ENCODE measurements at regions not wholly inside any gene's neighbourhood (a gene's known extent, or its start where the extent isn't known, plus 50 kb on each side); places are given as distances from the start of the nearest gene placed in this dataset.

DNA sequence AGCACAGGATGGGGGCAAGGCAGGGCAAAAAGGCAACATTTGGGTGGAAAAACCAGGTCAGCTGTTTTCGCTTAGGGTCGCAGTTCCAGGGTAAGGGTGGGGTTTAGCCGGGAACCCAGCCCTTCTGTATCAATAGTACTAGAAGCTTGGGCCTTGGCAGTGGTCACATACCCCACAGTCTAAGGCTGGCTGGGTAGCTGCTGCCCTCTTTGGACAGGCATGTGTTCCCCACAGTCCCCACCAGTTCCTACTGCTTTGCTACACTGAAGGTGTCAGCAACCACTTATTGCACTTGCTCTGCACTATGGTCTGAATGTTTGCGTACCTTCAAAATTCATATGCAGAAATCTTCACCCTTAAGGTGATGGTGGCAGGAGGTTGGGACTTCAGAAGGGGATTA, 349.8 kb downstream of the LTN1 start:
- DNase-seq (ENCODE audit: extremely low read depth, low read depth) = no peak
- no peak overlapping the region for H3K4me3 ChIP-seq (replicated peaks; ENCODE audit: low read depth, low read length)
- TF ChIP-seq, protein P1, sequence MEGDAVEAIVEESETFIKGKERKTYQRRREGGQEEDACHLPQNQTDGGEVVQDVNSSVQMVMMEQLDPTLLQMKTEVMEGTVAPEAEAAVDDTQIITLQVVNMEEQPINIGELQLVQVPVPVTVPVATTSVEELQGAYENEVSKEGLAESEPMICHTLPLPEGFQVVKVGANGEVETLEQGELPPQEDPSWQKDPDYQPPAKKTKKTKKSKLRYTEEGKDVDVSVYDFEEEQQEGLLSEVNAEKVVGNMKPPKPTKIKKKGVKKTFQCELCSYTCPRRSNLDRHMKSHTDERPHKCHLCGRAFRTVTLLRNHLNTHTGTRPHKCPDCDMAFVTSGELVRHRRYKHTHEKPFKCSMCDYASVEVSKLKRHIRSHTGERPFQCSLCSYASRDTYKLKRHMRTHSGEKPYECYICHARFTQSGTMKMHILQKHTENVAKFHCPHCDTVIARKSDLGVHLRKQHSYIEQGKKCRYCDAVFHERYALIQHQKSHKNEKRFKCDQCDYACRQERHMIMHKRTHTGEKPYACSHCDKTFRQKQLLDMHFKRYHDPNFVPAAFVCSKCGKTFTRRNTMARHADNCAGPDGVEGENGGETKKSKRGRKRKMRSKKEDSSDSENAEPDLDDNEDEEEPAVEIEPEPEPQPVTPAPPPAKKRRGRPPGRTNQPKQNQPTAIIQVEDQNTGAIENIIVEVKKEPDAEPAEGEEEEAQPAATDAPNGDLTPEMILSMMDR (IDR thresholded peaks at IDR 0.05; ENCODE audit: low read depth, low read length, missing control alignments) = no peak

DNA sequence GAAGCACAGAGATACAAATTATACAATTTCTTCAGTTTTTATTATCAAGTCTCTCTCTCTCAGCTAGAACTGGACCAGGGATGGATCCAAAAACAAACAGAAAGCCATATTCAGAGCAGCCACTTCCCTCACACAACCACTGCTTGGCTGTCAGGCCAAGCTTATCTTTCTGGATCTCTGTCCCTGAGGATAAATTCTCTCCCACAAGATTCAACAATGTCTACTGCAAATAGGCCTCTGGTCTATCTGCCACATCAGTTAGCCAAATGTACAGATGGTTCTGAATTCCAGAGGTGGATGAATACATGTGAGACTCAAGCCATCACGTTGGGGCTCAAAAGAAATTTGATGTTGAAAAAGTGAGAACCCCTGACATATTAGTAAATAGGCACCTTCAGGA, 350.9 kb downstream of the LTN1 start:
- TF ChIP-seq, protein P1 (IDR thresholded peaks at IDR 0.05; ENCODE audit: low read depth, low read length, missing control alignments) = no peak
- no peak overlapping the region for H3K4me3 ChIP-seq (replicated peaks; ENCODE audit: low read depth, low read length)
- DNase-seq (ENCODE audit: extremely low read depth, low read depth) = no peak

DNA sequence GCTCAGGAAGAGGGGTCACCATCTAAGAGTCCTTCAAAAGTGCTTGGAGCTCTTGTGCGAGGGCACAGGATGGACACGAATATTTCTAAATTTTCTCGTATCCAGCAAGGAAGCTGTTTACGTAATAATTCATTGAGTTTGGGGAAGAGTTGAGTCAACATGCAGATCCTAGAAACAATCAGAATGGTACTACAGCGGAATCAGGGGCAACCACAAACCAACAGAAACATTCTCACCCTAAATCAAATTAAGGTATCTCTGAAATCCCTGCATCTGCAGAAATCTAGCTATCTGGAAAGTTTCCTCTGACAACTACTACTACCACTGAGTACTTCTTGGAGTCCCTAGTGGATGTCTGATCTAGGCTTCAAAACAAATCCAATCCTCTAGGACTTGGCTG, 352.4 kb downstream of the LTN1 start:
- H3K4me3 ChIP-seq (replicated peaks; ENCODE audit: low read depth, low read length) = no peak overlapping the region
- TF ChIP-seq, protein P1 (IDR thresholded peaks at IDR 0.05; ENCODE audit: low read depth, low read length, missing control alignments) = no peak
- DNase-seq (ENCODE audit: extremely low read depth, low read depth) = no peak

DNA sequence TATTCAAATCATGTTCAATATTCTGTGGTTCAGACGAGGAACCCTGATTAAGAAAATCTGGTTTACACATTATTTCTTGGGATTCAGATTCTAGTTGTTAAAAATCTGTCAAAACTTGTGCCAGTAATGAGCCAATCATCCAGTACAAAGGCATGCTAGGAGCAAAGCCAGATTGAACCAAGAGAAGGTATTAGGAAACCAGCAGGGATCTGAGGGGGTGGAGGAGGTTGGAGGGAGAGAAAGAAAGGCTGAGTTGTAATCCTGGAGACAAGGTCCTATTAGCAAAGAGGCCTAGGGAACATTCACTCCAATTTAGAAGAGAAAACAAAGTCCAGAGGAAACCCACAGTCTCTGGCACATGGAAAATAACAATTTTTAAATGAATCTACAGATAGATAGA, 352.9 kb downstream of the LTN1 start:
- DNase-seq (ENCODE audit: extremely low read depth, low read depth) = no peak
- TF ChIP-seq, protein P1 (IDR thresholded peaks at IDR 0.05; ENCODE audit: low read depth, low read length, missing control alignments) = no peak
- H3K4me3 ChIP-seq (replicated peaks; ENCODE audit: low read depth, low read length) = no peak overlapping the region

DNA sequence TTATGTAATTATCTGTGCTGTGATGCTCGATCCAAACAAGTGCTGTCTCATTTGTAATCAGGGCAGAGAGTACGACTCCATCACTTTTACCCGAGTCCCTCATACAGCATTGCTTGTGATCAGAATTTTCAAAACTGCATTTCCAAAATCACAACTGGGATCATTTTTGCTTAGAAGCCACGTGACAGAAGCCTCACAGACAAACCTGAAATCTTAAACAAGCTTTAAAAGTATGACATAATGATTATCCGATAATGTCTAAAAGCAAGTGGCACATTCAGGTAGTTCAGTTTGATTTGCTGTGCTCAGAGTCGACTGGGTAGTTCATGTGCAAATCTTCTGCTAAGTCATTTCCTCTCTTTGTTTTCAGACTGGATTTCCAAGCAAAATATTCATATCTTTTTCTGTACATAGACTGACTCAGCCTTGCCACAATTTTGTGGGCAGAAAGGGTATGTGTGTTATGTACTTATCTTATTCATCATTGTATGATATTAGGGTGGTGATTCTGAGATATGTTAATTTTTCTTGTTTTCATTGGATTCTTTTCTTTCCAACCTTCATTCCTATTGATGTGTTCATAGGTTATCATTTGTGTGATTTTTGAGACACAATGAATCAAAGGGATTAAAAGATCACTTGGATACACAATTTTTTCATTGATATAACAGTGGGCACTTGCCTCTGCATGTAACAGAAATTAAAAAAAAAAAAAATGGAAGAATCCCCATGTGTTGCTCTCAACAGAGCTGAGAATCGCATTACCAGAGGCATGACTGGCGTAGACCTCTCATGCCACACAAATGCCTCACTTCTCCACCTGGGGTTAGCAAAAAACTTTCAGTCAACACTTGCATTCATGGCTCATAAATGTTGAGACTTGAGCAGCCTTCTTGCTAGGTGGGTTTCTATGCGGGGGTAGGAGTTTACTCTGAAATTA, 355.7 kb downstream of the LTN1 start:
- TF ChIP-seq, protein P1 (IDR thresholded peaks at IDR 0.05; ENCODE audit: low read depth, low read length, missing control alignments) = no peak
- no peak for DNase-seq (ENCODE audit: extremely low read depth, low read depth)
- H3K4me3 ChIP-seq (replicated peaks; ENCODE audit: low read depth, low read length) = no peak overlapping the region

DNA sequence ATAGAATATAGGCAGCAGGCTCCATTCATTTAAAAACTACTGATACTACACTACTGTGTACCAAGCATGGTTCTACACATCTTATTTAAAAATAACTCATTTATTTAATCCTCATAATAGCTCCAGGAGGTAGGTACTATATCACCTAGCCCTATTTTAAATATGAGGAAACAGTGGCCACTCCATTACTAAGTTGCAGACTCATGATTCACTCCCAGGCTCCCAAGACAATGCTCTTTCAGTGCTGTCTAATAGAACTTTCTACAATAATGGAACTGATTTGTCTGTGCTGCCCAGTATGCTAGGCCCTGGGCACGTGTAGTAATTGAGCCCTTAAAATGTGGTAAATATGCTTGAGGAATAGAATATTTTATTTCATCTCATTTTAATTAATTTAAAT, 357.1 kb downstream of the LTN1 start:
- DNase-seq (ENCODE audit: extremely low read depth, low read depth) = no peak
- TF ChIP-seq, protein P1 (IDR thresholded peaks at IDR 0.05; ENCODE audit: low read depth, low read length, missing control alignments) = no peak
- no peak overlapping the region for H3K4me3 ChIP-seq (replicated peaks; ENCODE audit: low read depth, low read length)

Measured in HFF-Myc (cell line).